Liver (tissue), 8 donors: ENCODE measurements at regions not wholly inside any gene's neighbourhood (a gene's known extent, or its start where the extent isn't known, plus 50 kb on each side); places are given as distances from the start of the nearest gene placed in this dataset.

ENCODE experiments used
- DNase-seq: peaks from one replicate; pipeline ENCODE4 v3.0.0-alpha.2; 2017; ENCODE audit warnings: low spot score
- H3K27ac ChIP-seq, 2 donors: one replicate each; pipeline ENCODE4 v1.7.0; 2013; ENCODE audit warnings: inconsistent platforms in 2 of 2, low read length in 2 of 2, control low read depth in 1 of 2, low read depth in 1 of 2, mild to moderate bottlenecking in 1 of 2
- H3K27me3 ChIP-seq, 4 donors: one replicate each; pipeline versions ENCODE4 v1.6.1 to v1.7.0; 2013; ENCODE audit warnings: low read length in 3 of 4, inconsistent platforms in 1 of 4, mild to moderate bottlenecking in 1 of 4, moderate library complexity in 1 of 4; ENCODE audit not compliant: control insufficient read depth in 4 of 4, insufficient read depth in 4 of 4
- H3K36me3 ChIP-seq, 4 donors: one replicate each; pipeline versions ENCODE4 v1.6.1 to v1.7.0; 2013; ENCODE audit warnings: low read length in 3 of 4, mild to moderate bottlenecking in 3 of 4, low read depth in 1 of 4, moderate library complexity in 1 of 4; ENCODE audit not compliant: control insufficient read depth in 4 of 4, insufficient read depth in 3 of 4
- H3K4me1 ChIP-seq, 4 donors: one replicate each; pipeline versions ENCODE4 v1.6.1 to v1.7.0; 2013; ENCODE audit warnings: low read length in 3 of 4, mild to moderate bottlenecking in 3 of 4, moderate library complexity in 1 of 4; ENCODE audit not compliant: control insufficient read depth in 4 of 4, insufficient read depth in 4 of 4
- H3K4me3 ChIP-seq, 3 donors: one replicate each; pipeline versions ENCODE4 v1.6.1 to v1.7.0; 2013; ENCODE audit warnings: low read length in 3 of 3, control low read depth in 1 of 3, low read depth in 1 of 3, mild to moderate bottlenecking in 1 of 3
- H3K9ac ChIP-seq, 2 donors: one replicate each; pipeline ENCODE4 v1.7.0; 2013; ENCODE audit warnings: low read length in 2 of 2, mild to moderate bottlenecking in 2 of 2, moderate library complexity in 2 of 2, control low read depth in 1 of 2, low read depth in 1 of 2
- H3K9me3 ChIP-seq, 4 donors: one replicate each; pipeline versions ENCODE4 v1.6.1 to v1.7.0; 2013; ENCODE audit warnings: low read length in 3 of 4; ENCODE audit not compliant: control insufficient read depth in 4 of 4
- EGR1 ChIP-seq, 2 donors: IDR thresholded peaks; 2 replicates each; pipeline ENCODE4 v1.6.1; 2016 to 2018; ENCODE audit warnings: antibody characterized with exemption in 2 of 2, low read depth in 2 of 2
- FOXA1 ChIP-seq: IDR thresholded peaks from 2 replicates; pipeline ENCODE4 v1.6.1; 2016; ENCODE audit warnings: antibody characterized with exemption
- FOXA2 ChIP-seq: IDR thresholded peaks from 2 replicates; pipeline ENCODE4 v1.6.1; 2016; ENCODE audit warnings: antibody characterized with exemption
- HNF4G ChIP-seq: IDR thresholded peaks from 2 replicates; pipeline ENCODE4 v1.6.1; 2016; ENCODE audit warnings: antibody characterized with exemption
- JUND ChIP-seq, 2 donors: IDR thresholded peaks; 2 replicates each; pipeline ENCODE4 v1.6.1; 2016; ENCODE audit warnings: antibody characterized with exemption in 2 of 2
- NR2F2 ChIP-seq: IDR thresholded peaks from 2 replicates; pipeline ENCODE4 v1.6.1; 2016; ENCODE audit warnings: antibody characterized with exemption
- RAD21 ChIP-seq, 2 donors: IDR thresholded peaks; 2 replicates each; pipeline ENCODE4 v1.6.1; 2016; ENCODE audit warnings: antibody characterized with exemption in 2 of 2, mild to moderate bottlenecking in 2 of 2
- REST ChIP-seq: IDR thresholded peaks from 2 replicates; pipeline ENCODE4 v1.6.1; 2016; ENCODE audit warnings: antibody characterized with exemption, mild to moderate bottlenecking
- RXRA ChIP-seq, 2 donors: IDR thresholded peaks; 2 replicates each; pipeline ENCODE4 v1.6.1; 2017 to 2018; ENCODE audit warnings: antibody characterized with exemption in 2 of 2, mild to moderate bottlenecking in 1 of 2
- SP1 ChIP-seq: IDR thresholded peaks from 2 replicates; pipeline ENCODE4 v1.6.1; 2018; ENCODE audit warnings: antibody characterized with exemption, mild to moderate bottlenecking
- TAF1 ChIP-seq: conservative IDR thresholded peaks from 2 replicates; pipeline ENCODE4 v1.6.1; 2016; ENCODE audit warnings: antibody characterized with exemption, mild to moderate bottlenecking
- YY1 ChIP-seq: IDR thresholded peaks from 2 replicates; pipeline ENCODE4 v1.6.1; 2016; ENCODE audit warnings: antibody characterized with exemption, mild to moderate bottlenecking
- ZBTB33 ChIP-seq: IDR thresholded peaks from 2 replicates; pipeline ENCODE4 v1.6.1; 2016; ENCODE audit warnings: antibody characterized with exemption
- WGBS: extraction: QIAGEN DNeasy Blood & Tissue Kit; methylation state at CpG from one replicate; pipeline ENCODE4 v1.1.7; 2013; 5-methylcytosine and 5-hydroxymethylcytosine counted together
- TF ChIP-seq, protein P1 (sequence below): IDR thresholded peaks from 2 replicates; pipeline ENCODE4 v1.6.1; 2016; ENCODE audit warnings: antibody characterized with exemption
- TF ChIP-seq, protein P2 (sequence below): IDR thresholded peaks from 2 replicates; pipeline ENCODE4 v1.6.1; 2016; ENCODE audit warnings: antibody characterized with exemption
- TF ChIP-seq, protein P3 (sequence below): fragments of 150-350 bp; IDR thresholded peaks from 2 replicates; pipeline ENCODE4 v1.5.1; 2017; ENCODE audit warnings: improper control_type of control experiment, low read depth, low read length; ENCODE audit not compliant: missing input control
- donor health status: healthy.
- donor health status: healthy.
- donor health status: healthy.
- donor health status: healthy.
- donor health status: healthy.

- TF ChIP-seq, protein P1, sequence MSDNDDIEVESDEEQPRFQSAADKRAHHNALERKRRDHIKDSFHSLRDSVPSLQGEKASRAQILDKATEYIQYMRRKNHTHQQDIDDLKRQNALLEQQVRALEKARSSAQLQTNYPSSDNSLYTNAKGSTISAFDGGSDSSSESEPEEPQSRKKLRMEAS, result no peak
- TF ChIP-seq HNF4G, result no peak
Observed at GRCh38 chr16:65480281-65481091, 358.6 kb upstream of the CDH11 start (continued).

GRCh38 chr16:65476448-65476955 is 354.6 kb upstream of the CDH11 start:
- Histone ChIP-seq H3K36me3 (no peaks in the 10 kb centered on the region), H3K4me1 (no peaks in the 10 kb centered on the region), H3K4me3 (no peak overlapping the region), H3K9me3 (no peaks in the 10 kb centered on the region), H3K27me3 (peaks cover 0 to 3% (median 0%) of the 10 kb centered on the region in 4 donors), H3K27ac (no peak overlapping the region), H3K9ac (no peak overlapping the region)
- TF ChIP-seq TAF1, result no peak
- TF ChIP-seq, protein P1, result no peak
- TF ChIP-seq REST, result no peak
- TF ChIP-seq, protein P2, sequence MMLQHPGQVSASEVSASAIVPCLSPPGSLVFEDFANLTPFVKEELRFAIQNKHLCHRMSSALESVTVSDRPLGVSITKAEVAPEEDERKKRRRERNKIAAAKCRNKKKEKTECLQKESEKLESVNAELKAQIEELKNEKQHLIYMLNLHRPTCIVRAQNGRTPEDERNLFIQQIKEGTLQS, result no peak
- no peak for TF ChIP-seq RAD21 (IDR thresholded peaks at IDR 0.05)
- TF ChIP-seq RXRA (IDR thresholded peaks at IDR 0.05), result no peak
- TF ChIP-seq NR2F2, result no peak
- no peak for TF ChIP-seq HNF4G
- TF ChIP-seq, protein P3, sequence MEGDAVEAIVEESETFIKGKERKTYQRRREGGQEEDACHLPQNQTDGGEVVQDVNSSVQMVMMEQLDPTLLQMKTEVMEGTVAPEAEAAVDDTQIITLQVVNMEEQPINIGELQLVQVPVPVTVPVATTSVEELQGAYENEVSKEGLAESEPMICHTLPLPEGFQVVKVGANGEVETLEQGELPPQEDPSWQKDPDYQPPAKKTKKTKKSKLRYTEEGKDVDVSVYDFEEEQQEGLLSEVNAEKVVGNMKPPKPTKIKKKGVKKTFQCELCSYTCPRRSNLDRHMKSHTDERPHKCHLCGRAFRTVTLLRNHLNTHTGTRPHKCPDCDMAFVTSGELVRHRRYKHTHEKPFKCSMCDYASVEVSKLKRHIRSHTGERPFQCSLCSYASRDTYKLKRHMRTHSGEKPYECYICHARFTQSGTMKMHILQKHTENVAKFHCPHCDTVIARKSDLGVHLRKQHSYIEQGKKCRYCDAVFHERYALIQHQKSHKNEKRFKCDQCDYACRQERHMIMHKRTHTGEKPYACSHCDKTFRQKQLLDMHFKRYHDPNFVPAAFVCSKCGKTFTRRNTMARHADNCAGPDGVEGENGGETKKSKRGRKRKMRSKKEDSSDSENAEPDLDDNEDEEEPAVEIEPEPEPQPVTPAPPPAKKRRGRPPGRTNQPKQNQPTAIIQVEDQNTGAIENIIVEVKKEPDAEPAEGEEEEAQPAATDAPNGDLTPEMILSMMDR, result no peak
- TF ChIP-seq JUND (IDR thresholded peaks at IDR 0.05), result no peak
- no peak for TF ChIP-seq SP1
- 61% methylated on average over 5 of the region's 5 CpGs for WGBS
- no peak for DNase-seq

DNA sequence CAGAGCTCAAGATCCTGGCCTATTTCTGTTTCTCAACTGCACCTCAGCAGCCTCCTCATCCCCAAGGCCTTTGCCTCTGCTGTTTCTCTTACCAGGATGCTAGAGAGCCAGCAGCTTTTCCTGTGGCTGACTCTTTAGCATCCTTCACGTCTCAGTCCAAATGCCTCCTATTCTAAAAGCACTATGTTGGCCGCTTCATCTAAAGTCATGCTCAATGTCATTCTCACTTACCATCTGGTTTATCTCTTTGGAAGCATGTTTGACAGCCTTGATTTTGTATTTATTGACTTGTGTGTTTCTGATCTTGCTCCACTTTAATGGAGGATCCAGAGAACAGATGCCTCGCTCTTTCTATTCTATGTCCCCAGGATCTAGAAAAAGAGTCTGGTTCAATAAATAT is 351.8 kb upstream of the CDH11 start:
- Histone ChIP-seq H3K36me3 (no peaks in the 10 kb centered on the region), H3K4me1 (no peaks in the 10 kb centered on the region), H3K27me3 (no peaks in the 10 kb centered on the region), H3K9ac (no peak overlapping the region), H3K9me3 (no peaks in the 10 kb centered on the region), H3K27ac (no peak overlapping the region), H3K4me3 (no peak overlapping the region)
- DNase-seq, result no peak
- 82% methylated on average over 3 of the region's 3 CpGs for WGBS
- TF ChIP-seq, protein P2, result no peak
- no peak for TF ChIP-seq NR2F2
- TF ChIP-seq YY1, result no peak
- TF ChIP-seq TAF1, result no peak
- TF ChIP-seq HNF4G, result no peak
- TF ChIP-seq, protein P1, result no peak
- TF ChIP-seq FOXA2, result no peak
- no peak for TF ChIP-seq ZBTB33
- no peak for TF ChIP-seq RXRA (IDR thresholded peaks at IDR 0.05)
- no peak for TF ChIP-seq EGR1 (IDR thresholded peaks at IDR 0.05; ENCODE audit: low read depth in 2 of 2)
- no peak for TF ChIP-seq FOXA1
- no peak for TF ChIP-seq SP1
- TF ChIP-seq REST, result no peak
